Activated CD4-positive, alpha-beta memory T cell treated with anti-CD3 and anti-CD28 coated beads, Interleukin-2, amount 10 ng/mL, durations not matched to agents 7 days and 5 days (primary cell): ENCODE measurements at regions not wholly inside any gene's neighbourhood (a gene's known extent, or its start where the extent isn't known, plus 50 kb on each side); places are given as distances from the start of the nearest gene placed in this dataset.

Experiments used
- CTCF ChIA-PET: fragments of 350-600 bp; sonication (Branson Sonifier 250); formaldehyde crosslinking; loops from one replicate; lab custom pipeline; 2021; ENCODE audit warnings: antibody characterized with exemption, inconsistent platforms; lab: Charles Lee
- POLR2A ChIA-PET: fragments of 350-600 bp; sonication (Branson Sonifier 250); formaldehyde crosslinking; loops from one replicate; lab custom pipeline; 2021; ENCODE audit warnings: antibody characterized with exemption; lab: Charles Lee
- DNase-seq: peaks from one replicate; pipeline ENCODE4 v3.0.0-alpha.2; 2020
- H3K27ac Mint-ChIP-seq: one replicate; pipeline ENCODE4 v1.8.0; 2021; ENCODE audit warnings: mild to moderate bottlenecking, mixed read lengths
- H3K27me3 Mint-ChIP-seq: one replicate; pipeline ENCODE4 v1.8.0; 2021; ENCODE audit warnings: mixed read lengths
- H3K36me3 Mint-ChIP-seq: one replicate; pipeline ENCODE4 v1.8.0; 2021; ENCODE audit warnings: low read depth, mixed read lengths
- H3K4me1 Mint-ChIP-seq: one replicate; pipeline ENCODE4 v1.8.0; 2021; ENCODE audit warnings: mixed read lengths
- H3K4me3 Mint-ChIP-seq: one replicate; pipeline ENCODE4 v1.8.0; 2021; ENCODE audit warnings: mild to moderate bottlenecking, mixed read lengths
- H3K9me3 Mint-ChIP-seq: one replicate; pipeline ENCODE4 v1.8.0; 2021; ENCODE audit warnings: mixed read lengths

- CTCF ChIA-PET, result interaction anchor here (0.5 to 0.8 kb wide), 2 partner anchors 200 to 640 kb away, joined by 3 to 5 read pairs; no protein-coding TSS in a partner anchor
- Mint-ChIP-seq H3K27me3 (peaks cover 74% of the 10 kb centered on the region), H3K4me3 (no peak overlapping the region), H3K9me3 (peaks cover 5% of the 10 kb centered on the region), H3K4me1 (no peaks in the 10 kb centered on the region), H3K27ac (no peak overlapping the region), H3K36me3 (no peaks in the 10 kb centered on the region)
- DNase-seq, result no peak
- POLR2A ChIA-PET, result no interaction called here
These were observed 102.2 kb upstream of the EXOC2 start for GRCh38 chr6:795046-795685.

GRCh38 chr6:793261-793660 is 100.3 kb upstream of the EXOC2 start:
- Mint-ChIP-seq H3K4me3 (no peak overlapping the region), H3K27ac (no peak overlapping the region), H3K36me3 (no peaks in the 10 kb centered on the region), H3K27me3 (peaks cover 64% of the 10 kb centered on the region), H3K4me1 (peaks cover under 1% of the 10 kb centered on the region), H3K9me3 (peaks cover 5% of the 10 kb centered on the region)
- ChIA-PET POLR2A (no interaction called here), CTCF (no interaction called here)
- DNase-seq, result no peak

GRCh38 chr6:792662-793061 is 99.7 kb upstream of the EXOC2 start:
- Mint-ChIP-seq H3K36me3 (no peaks in the 10 kb centered on the region), H3K4me1 (peaks cover 7% of the 10 kb centered on the region), H3K27ac (no peak overlapping the region), H3K4me3 (no peak overlapping the region), H3K9me3 (peaks cover 5% of the 10 kb centered on the region), H3K27me3 (peaks cover 61% of the 10 kb centered on the region)
- no peak for DNase-seq
- ChIA-PET CTCF (no interaction called here), POLR2A (no interaction called here)

- no peak overlapping the region for H3K27ac Mint-ChIP-seq
- peaks cover 12% of the 10 kb centered on the region for H3K4me1 Mint-ChIP-seq
- peaks cover 5% of the 10 kb centered on the region for H3K9me3 Mint-ChIP-seq
- H3K4me3 Mint-ChIP-seq, result no peak overlapping the region
- peak; percentile 30 for DNase-seq
- POLR2A ChIA-PET, result no interaction called here
- H3K36me3 Mint-ChIP-seq, result no peaks in the 10 kb centered on the region
- CTCF ChIA-PET, result interaction anchor here (0.7 to 2.1 kb wide), 4 partner anchors 9 to 195 kb away, joined by 3 to 7 read pairs (median 6); no protein-coding TSS in a partner anchor
- H3K27me3 Mint-ChIP-seq, result peaks cover 25% of the 10 kb centered on the region
These were observed 95.1 kb upstream of the EXOC2 start for GRCh38 chr6:788058-788457.

- no peak for DNase-seq
- H3K27me3 Mint-ChIP-seq, result peaks cover 19% of the 10 kb centered on the region
- peaks cover 12% of the 10 kb centered on the region for H3K4me1 Mint-ChIP-seq
- H3K9me3 Mint-ChIP-seq, result peaks cover 5% of the 10 kb centered on the region
- CTCF ChIA-PET, result interaction anchor here (0.7 to 1.2 kb wide), 3 partner anchors 10 to 194 kb away, joined by 3 to 6 read pairs (median 5); no protein-coding TSS in a partner anchor
- H3K4me3 Mint-ChIP-seq, result no peak overlapping the region
- H3K27ac Mint-ChIP-seq, result no peak overlapping the region
- no peaks in the 10 kb centered on the region for H3K36me3 Mint-ChIP-seq
- POLR2A ChIA-PET, result no interaction called here
These were observed 94.2 kb upstream of the EXOC2 start for GRCh38 chr6:786946-787763.

- CTCF ChIA-PET, result interaction anchor here (1.9 kb wide), 1 partner anchor 191 kb away, joined by 5 read pairs; no protein-coding TSS in a partner anchor
- Mint-ChIP-seq H3K4me3 (no peak overlapping the region), H3K27ac (no peak overlapping the region), H3K36me3 (no peaks in the 10 kb centered on the region), H3K4me1 (peaks cover 12% of the 10 kb centered on the region), H3K9me3 (no peaks in the 10 kb centered on the region), H3K27me3 (peaks cover 27% of the 10 kb centered on the region)
- POLR2A ChIA-PET, result no interaction called here
- no peak for DNase-seq
These were observed 91.2 kb upstream of the EXOC2 start for GRCh38 chr6:783966-784735.

- peaks cover 23% of the 10 kb centered on the region for H3K27me3 Mint-ChIP-seq
These were observed 89.2 kb upstream of the EXOC2 start for GRCh38 chr6:782141-782540.

GRCh38 chr6:781350-781961 is 88.5 kb upstream of the EXOC2 start:
- Mint-ChIP-seq H3K4me1 (no peaks in the 10 kb centered on the region), H3K27me3 (peaks cover 23% of the 10 kb centered on the region), H3K4me3 (no peak overlapping the region), H3K27ac (no peak overlapping the region), H3K36me3 (no peaks in the 10 kb centered on the region), H3K9me3 (no peaks in the 10 kb centered on the region)
- ChIA-PET POLR2A (no interaction called here), CTCF (no interaction called here)
- no peak for DNase-seq

More at GRCh38 chr6:782141-782540, 89.2 kb upstream of the EXOC2 start:
- peaks cover 1% of the 10 kb centered on the region for H3K4me1 Mint-ChIP-seq
- H3K36me3 Mint-ChIP-seq, result no peaks in the 10 kb centered on the region
- no peak for DNase-seq
- H3K9me3 Mint-ChIP-seq, result no peaks in the 10 kb centered on the region
- ChIA-PET CTCF (no interaction called here), POLR2A (no interaction called here)
- H3K27ac Mint-ChIP-seq, result no peak overlapping the region
- H3K4me3 Mint-ChIP-seq, result no peak overlapping the region

GRCh38 chr6:780706-781105 is 87.8 kb upstream of the EXOC2 start:
- Mint-ChIP-seq H3K36me3 (no peaks in the 10 kb centered on the region), H3K27ac (no peak overlapping the region), H3K9me3 (no peaks in the 10 kb centered on the region), H3K4me1 (no peaks in the 10 kb centered on the region), H3K27me3 (peaks cover 25% of the 10 kb centered on the region), H3K4me3 (no peak overlapping the region)
- ChIA-PET CTCF (no interaction called here), POLR2A (no interaction called here)
- no peak for DNase-seq

GRCh38 chr6:776951-777350 is 84.0 kb upstream of the EXOC2 start:
- no peak overlapping the region for H3K4me3 Mint-ChIP-seq
- no peaks in the 10 kb centered on the region for H3K4me1 Mint-ChIP-seq
- H3K9me3 Mint-ChIP-seq, result no peaks in the 10 kb centered on the region
- H3K27me3 Mint-ChIP-seq, result peaks cover 42% of the 10 kb centered on the region
- DNase-seq, result no peak
- no peaks in the 10 kb centered on the region for H3K36me3 Mint-ChIP-seq
- ChIA-PET POLR2A (no interaction called here), CTCF (no interaction called here)
- no peak overlapping the region for H3K27ac Mint-ChIP-seq

GRCh38 chr6:776528-776931 is 83.6 kb upstream of the EXOC2 start:
- CTCF ChIA-PET, result no interaction called here
- H3K4me1 Mint-ChIP-seq, result no peaks in the 10 kb centered on the region
- no peaks in the 10 kb centered on the region for H3K36me3 Mint-ChIP-seq

GRCh38 chr6:775863-776262 is 82.9 kb upstream of the EXOC2 start:
- Mint-ChIP-seq H3K27ac (no peak overlapping the region), H3K9me3 (no peaks in the 10 kb centered on the region)
- CTCF ChIA-PET, result no interaction called here

More at GRCh38 chr6:776528-776931, 83.6 kb upstream of the EXOC2 start:
- H3K27me3 Mint-ChIP-seq, result peaks cover 41% of the 10 kb centered on the region
- POLR2A ChIA-PET, result no interaction called here
- no peak for DNase-seq
- H3K4me3 Mint-ChIP-seq, result no peak overlapping the region
- no peaks in the 10 kb centered on the region for H3K9me3 Mint-ChIP-seq
- H3K27ac Mint-ChIP-seq, result no peak overlapping the region

More at GRCh38 chr6:775863-776262, 82.9 kb upstream of the EXOC2 start:
- Mint-ChIP-seq H3K36me3 (no peaks in the 10 kb centered on the region), H3K4me1 (no peaks in the 10 kb centered on the region), H3K27me3 (peaks cover 34% of the 10 kb centered on the region), H3K4me3 (no peak overlapping the region)
- DNase-seq, result no peak
- POLR2A ChIA-PET, result no interaction called here
